Nephron (organoid): ENCODE measurements at regions not wholly inside any gene's neighbourhood (a gene's known extent, or its start where the extent isn't known, plus 50 kb on each side); places are given as distances from the start of the nearest gene placed in this dataset.

ENCODE experiments used
- H3K27ac Mint-ChIP-seq, 3 experiments: 2 replicates each; pipeline ENCODE4 v1.8.0; 2020; ENCODE audit warnings: mixed read lengths in 3 of 3, mild to moderate bottlenecking in 2 of 3, moderate library complexity in 1 of 3
- H3K27me3 Mint-ChIP-seq: 2 replicates; pipeline ENCODE4 v1.8.0; 2021; ENCODE audit warnings: low read depth, mild to moderate bottlenecking, moderate library complexity, mixed read lengths
- H3K36me3 Mint-ChIP-seq: 2 replicates; pipeline ENCODE4 v1.8.0; 2020; ENCODE audit warnings: low read depth, mixed read lengths
- H3K4me1 Mint-ChIP-seq: 2 replicates; pipeline ENCODE4 v1.8.0; 2020; ENCODE audit warnings: mixed read lengths
- H3K4me3 Mint-ChIP-seq, 3 experiments: 2 replicates each; pipeline ENCODE4 v1.8.0; 2020; ENCODE audit warnings: mild to moderate bottlenecking in 3 of 3, mixed read lengths in 3 of 3, moderate library complexity in 2 of 3
- H3K9me3 Mint-ChIP-seq: 2 replicates; pipeline ENCODE4 v1.8.0; 2020; ENCODE audit warnings: mixed read lengths
- TF ChIP-seq, protein P1 (sequence below), 3 experiments: fragments of 200-600 bp; sonication (generic); IDR thresholded peaks; one replicate each; pipeline ENCODE4 v1.5.0; 2021; ENCODE audit warnings: antibody characterized with exemption in 3 of 3; ENCODE audit not compliant: unreplicated experiment in 3 of 3

DNA sequence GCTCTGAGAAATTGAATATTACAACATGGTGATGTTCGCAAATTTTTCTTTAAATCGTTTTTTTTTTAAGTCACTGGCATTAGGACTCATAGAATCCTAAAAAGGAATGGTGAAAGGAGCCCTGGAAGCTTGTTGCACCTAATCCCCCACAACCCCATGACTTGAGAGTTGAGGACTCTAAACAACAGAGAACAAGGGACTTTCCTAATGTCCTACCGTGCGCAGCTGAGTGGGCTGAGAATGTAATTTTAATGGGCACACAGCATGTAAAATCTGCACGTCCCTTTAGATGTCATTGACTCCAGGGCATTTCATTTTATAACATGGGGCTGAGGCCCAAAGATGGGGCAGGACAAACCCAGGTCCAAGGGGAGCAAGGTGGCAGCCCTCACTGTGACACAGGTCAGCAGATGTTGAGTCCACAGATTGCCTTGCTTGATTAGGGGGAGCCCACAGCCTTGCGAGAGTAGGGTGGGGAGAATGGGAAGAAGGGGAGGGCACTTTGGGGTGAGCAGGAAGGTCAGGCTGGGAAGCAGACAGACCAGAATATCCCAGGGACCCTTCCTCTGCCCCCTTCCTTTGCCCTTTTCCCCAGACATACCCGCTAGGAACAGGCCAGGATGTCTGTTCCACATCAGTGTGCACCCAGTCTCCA is 208.4 kb upstream of the ZMIZ1 start:
- Mint-ChIP-seq H3K36me3 (no peaks in the 10 kb centered on the region), H3K4me1 (peaks cover 22% of the 10 kb centered on the region), H3K27me3 (peaks cover 9% of the 10 kb centered on the region), H3K4me3 (no peak overlapping the region), H3K9me3 (no peaks in the 10 kb centered on the region), H3K27ac (no peak overlapping the region)
- TF ChIP-seq, protein P1, sequence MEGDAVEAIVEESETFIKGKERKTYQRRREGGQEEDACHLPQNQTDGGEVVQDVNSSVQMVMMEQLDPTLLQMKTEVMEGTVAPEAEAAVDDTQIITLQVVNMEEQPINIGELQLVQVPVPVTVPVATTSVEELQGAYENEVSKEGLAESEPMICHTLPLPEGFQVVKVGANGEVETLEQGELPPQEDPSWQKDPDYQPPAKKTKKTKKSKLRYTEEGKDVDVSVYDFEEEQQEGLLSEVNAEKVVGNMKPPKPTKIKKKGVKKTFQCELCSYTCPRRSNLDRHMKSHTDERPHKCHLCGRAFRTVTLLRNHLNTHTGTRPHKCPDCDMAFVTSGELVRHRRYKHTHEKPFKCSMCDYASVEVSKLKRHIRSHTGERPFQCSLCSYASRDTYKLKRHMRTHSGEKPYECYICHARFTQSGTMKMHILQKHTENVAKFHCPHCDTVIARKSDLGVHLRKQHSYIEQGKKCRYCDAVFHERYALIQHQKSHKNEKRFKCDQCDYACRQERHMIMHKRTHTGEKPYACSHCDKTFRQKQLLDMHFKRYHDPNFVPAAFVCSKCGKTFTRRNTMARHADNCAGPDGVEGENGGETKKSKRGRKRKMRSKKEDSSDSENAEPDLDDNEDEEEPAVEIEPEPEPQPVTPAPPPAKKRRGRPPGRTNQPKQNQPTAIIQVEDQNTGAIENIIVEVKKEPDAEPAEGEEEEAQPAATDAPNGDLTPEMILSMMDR (IDR thresholded peaks at IDR 0.05; ENCODE audit: unreplicated experiment in 3 of 3): no peak

DNA sequence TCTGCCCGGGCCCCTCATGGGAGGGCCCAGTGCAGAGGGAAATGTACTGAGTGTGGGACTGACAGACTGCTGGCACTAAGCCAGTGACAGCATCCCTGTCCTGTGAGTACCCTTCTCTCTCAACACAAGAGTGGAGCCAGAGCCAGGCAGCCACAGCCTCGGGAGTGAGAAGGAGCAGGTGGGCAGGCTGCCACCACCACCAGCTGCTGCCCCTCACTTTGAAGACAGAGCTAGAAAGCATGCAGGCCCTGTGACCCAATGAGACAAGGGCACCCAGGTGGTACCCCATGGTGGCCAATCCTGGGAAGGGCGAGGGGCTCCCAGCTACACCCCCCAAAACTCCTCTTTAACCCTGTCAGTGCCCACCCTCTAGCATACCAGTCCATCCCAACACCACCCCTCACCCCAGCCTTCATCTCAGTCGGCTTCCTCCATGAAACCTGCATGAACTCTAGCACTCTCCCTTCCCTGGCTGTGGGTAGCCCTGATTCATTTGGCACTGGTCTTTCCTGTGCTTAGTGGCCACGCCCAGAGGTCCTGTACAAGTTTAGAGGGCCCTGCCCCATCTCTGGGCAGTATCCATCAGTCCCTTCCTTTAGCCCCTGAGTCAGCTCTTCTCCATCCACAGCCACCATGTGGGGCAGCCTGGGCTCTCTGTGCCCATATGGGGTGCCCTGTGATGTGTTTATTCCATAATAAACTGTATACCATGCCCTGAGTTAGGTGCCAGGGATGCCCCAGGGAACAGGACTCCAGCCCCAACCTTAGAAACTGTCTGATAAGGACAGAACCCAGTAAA is 207.0 kb upstream of the ZMIZ1 start:
- peaks cover 22% of the 10 kb centered on the region for H3K4me1 Mint-ChIP-seq
- no peaks in the 10 kb centered on the region for H3K9me3 Mint-ChIP-seq
- H3K27ac Mint-ChIP-seq: no peak overlapping the region
- TF ChIP-seq, protein P1 (IDR thresholded peaks at IDR 0.05; ENCODE audit: unreplicated experiment in 3 of 3): no peak
- H3K27me3 Mint-ChIP-seq: peaks cover 9% of the 10 kb centered on the region
- no peaks in the 10 kb centered on the region for H3K36me3 Mint-ChIP-seq
- H3K4me3 Mint-ChIP-seq: no peak overlapping the region

DNA sequence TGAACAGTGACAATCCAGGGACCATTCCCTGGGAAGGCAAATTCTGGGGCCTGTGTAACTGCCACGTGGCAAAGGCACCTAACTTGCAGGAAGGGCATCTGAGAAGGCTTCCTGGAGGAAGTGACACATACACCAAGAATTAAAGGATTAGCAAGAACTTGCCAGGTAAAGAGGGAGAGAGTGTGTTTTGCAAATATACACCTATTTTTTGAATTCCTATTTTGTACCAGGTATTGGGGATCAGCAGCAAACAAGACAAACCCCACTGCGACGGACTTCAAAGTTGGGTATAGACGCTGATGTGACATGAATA is 206.5 kb upstream of the ZMIZ1 start:
- Mint-ChIP-seq H3K36me3 (no peaks in the 10 kb centered on the region), H3K9me3 (no peaks in the 10 kb centered on the region), H3K27ac (no peak overlapping the region), H3K27me3 (peaks cover 9% of the 10 kb centered on the region), H3K4me3 (no peak overlapping the region), H3K4me1 (peaks cover 18% of the 10 kb centered on the region)
- TF ChIP-seq, protein P1 (IDR thresholded peaks at IDR 0.05; ENCODE audit: unreplicated experiment in 3 of 3): no peak

DNA sequence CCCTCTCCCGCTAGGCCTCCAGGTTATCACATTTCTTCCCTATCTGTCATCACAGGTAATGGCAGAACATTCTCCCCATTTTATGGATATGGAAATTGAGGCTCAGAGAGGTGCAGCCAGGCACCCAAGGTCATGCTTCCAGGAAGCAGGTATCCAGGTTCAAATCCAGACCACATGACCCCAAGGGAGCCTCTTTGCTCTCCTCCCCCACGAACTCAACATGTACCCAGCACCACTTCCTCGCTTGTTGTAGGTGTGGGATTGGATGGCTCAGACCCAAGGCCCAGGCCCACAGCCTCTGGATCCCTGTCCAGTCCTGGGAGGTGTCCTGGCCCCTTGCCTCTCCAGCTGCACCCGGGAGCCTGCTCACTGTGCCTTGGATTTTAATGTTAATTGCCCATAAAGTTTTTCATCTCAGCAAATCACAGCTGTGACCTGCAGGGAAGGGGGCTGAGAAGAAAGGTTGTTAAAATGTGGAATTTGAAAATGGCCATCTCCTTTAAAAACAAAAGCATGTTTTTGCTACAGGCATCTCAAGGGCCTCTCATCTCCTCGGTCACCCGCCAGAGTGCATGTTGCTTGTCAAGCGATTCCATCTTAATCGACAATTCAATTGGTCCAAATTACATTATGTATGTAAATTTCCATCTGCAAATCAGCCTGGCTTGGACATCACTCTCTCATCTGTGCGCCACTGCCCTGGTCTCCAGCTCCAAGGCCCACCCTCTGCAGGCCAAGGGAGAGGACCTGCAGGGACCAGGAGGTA is 205.4 kb upstream of the ZMIZ1 start:
- no peak overlapping the region for H3K27ac Mint-ChIP-seq
- H3K4me1 Mint-ChIP-seq: peaks cover 14% of the 10 kb centered on the region
- no peak overlapping the region for H3K4me3 Mint-ChIP-seq
- peaks cover 9% of the 10 kb centered on the region for H3K27me3 Mint-ChIP-seq
- no peaks in the 10 kb centered on the region for H3K36me3 Mint-ChIP-seq
- H3K9me3 Mint-ChIP-seq: no peaks in the 10 kb centered on the region
- TF ChIP-seq, protein P1 (IDR thresholded peaks at IDR 0.05; ENCODE audit: unreplicated experiment in 3 of 3): no peak

DNA sequence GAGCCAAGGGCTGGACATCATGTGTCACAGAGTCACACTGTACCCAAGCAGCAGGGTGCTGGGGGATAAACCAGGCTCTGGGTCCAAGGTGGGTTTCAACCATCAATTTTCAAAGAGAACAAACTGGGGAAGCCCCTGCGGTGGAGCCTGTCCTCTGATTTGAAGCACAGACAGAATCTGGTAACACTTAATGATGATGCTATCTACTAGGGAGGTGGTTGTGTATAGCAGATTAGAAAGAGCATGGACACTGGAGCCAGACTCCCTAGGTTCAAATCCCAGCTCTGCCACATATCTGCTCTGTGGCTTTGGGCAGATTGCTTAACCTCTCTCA is 204.9 kb upstream of the ZMIZ1 start:
- H3K4me1 Mint-ChIP-seq: peaks cover 14% of the 10 kb centered on the region
- no peaks in the 10 kb centered on the region for H3K9me3 Mint-ChIP-seq
- no peaks in the 10 kb centered on the region for H3K36me3 Mint-ChIP-seq
- peaks cover 9% of the 10 kb centered on the region for H3K27me3 Mint-ChIP-seq
- no peak overlapping the region for H3K4me3 Mint-ChIP-seq
- H3K27ac Mint-ChIP-seq: no peak overlapping the region
- TF ChIP-seq, protein P1 (IDR thresholded peaks at IDR 0.05; ENCODE audit: unreplicated experiment in 3 of 3): no peak
